Psoas muscle (tissue), 7 donors: ENCODE measurements at regions not wholly inside any gene's neighbourhood (a gene's known extent, or its start where the extent isn't known, plus 50 kb on each side); places are given as distances from the start of the nearest gene placed in this dataset.

Experiments
- ATAC-seq, 4 donors: fragments of 200-7000 bp; cut with Tn5 transposase; one replicate each; pipeline ENCODE4 v1.9.1; 2020; ENCODE audit warnings: moderate library complexity in 3 of 4, mild to moderate bottlenecking in 2 of 4
- DNase-seq, 2 donors: peaks; one replicate each; pipeline ENCODE4 v3.0.0-alpha.2; 2020
- H3K27ac ChIP-seq: fragments of 200-600 bp; one replicate; pipeline ENCODE4 v1.8.0; 2022
- H3K27me3 ChIP-seq, 3 donors: fragments of 200-600 bp in 1 of 3; one replicate each; pipeline versions ENCODE4 v1.6.1 to v1.8.0; 2013 to 2022; ENCODE audit warnings: low read length in 2 of 3, mild to moderate bottlenecking in 2 of 3, moderate library complexity in 1 of 3; ENCODE audit not compliant: insufficient read depth in 3 of 3
- H3K36me3 ChIP-seq, 2 donors: fragments of 200-600 bp in 1 of 2; one replicate each; pipeline versions ENCODE4 v1.6.1 to v1.8.0; 2013 to 2022; ENCODE audit warnings: low read depth in 1 of 2, mild to moderate bottlenecking in 1 of 2, moderate library complexity in 1 of 2; ENCODE audit not compliant: insufficient read depth in 1 of 2
- H3K4me1 ChIP-seq: fragments of 200-600 bp; one replicate; pipeline ENCODE4 v1.8.0; 2022
- H3K4me3 ChIP-seq: fragments of 200-600 bp; one replicate; pipeline ENCODE4 v1.8.0; 2022; ENCODE audit warnings: mild to moderate bottlenecking
- H3K9me3 ChIP-seq: fragments of 200-600 bp; one replicate; pipeline ENCODE4 v1.8.0; 2022
- CTCF ChIP-seq: fragments of 200-600 bp; IDR thresholded peaks from one replicate; pipeline ENCODE4 v1.8.0; 2022; ENCODE audit warnings: antibody characterized with exemption
- whole genome bisulfite sequencing, 3 donors: extraction: QIAGEN DNeasy Blood & Tissue Kit; methylation state at CpG; one replicate each; pipeline versions ENCODE4 v1.1.6 to v1.1.7; 2013; 5-methylcytosine and 5-hydroxymethylcytosine counted together
- intact Hi-C, 2 donors: fragments of 100-400 bp; cut with DNase I; formaldehyde crosslinking; loops; one replicate each; pipeline versions ENCODE4 v1.11.0 to v1.14.2; 2022
- donor health status: healthy with polysubstance abuse.
- donor health status: DM: no; HTN: no; CAD: no; lungs with moderate emphysema.
- donor health status: Bipolar disorder and iron deficiency.
- donor health status: healthy.
- donor health status: DM: yes; HTN: yes; CAD: no.
- donor health status: DM: no; HTN: no; CAD: no.
- donor health status: DM: yes; HTN: yes; CAD: no.

- ATAC-seq, result no peak
- TF ChIP-seq CTCF, result no peak
- Histone ChIP-seq H3K27ac (no peak overlapping the region), H3K9me3 (no peaks in the 10 kb centered on the region), H3K4me3 (no peak overlapping the region), H3K27me3 (no peaks in the 10 kb centered on the region), H3K36me3 (no peaks in the 10 kb centered on the region), H3K4me1 (no peaks in the 10 kb centered on the region)
- no peak for DNase-seq
- intact Hi-C loops, result no loop called here
These were observed 562.0 kb downstream of the ETNK1 start for GRCh38 chr12:23186950-23187349.

- Histone ChIP-seq H3K4me1 (no peaks in the 10 kb centered on the region), H3K36me3 (no peaks in the 10 kb centered on the region), H3K9me3 (no peaks in the 10 kb centered on the region), H3K27me3 (no peaks in the 10 kb centered on the region), H3K4me3 (no peak overlapping the region), H3K27ac (no peak overlapping the region)
- DNase-seq, result no peak
- intact Hi-C loops, result no loop called here
- no peak for ATAC-seq
- TF ChIP-seq CTCF, result no peak
- 89 to 92% (median 90%) methylated on average over 2 of the region's 2 CpGs for WGBS, 3 donors
These were observed 568.6 kb downstream of the ETNK1 start for GRCh38 chr12:23193552-23193951.

- Histone ChIP-seq H3K27ac (no peak overlapping the region), H3K4me1 (no peaks in the 10 kb centered on the region), H3K27me3 (no peaks in the 10 kb centered on the region), H3K36me3 (no peaks in the 10 kb centered on the region), H3K9me3 (no peaks in the 10 kb centered on the region), H3K4me3 (no peak overlapping the region)
- intact Hi-C loops, result no loop called here
- no peak for TF ChIP-seq CTCF
- DNase-seq, result no peak
- WGBS, 3 donors, result 69 to 76% (median 74%) methylated on average over 4 of the region's 4 CpGs
- no peak for ATAC-seq
These were observed 572.3 kb downstream of the ETNK1 start for GRCh38 chr12:23197266-23197665.

- H3K4me1 ChIP-seq, result no peaks in the 10 kb centered on the region
- intact Hi-C loops, result no loop called here
These were observed 577.8 kb downstream of the ETNK1 start for GRCh38 chr12:23202728-23203127.

More at GRCh38 chr12:23202728-23203127, 577.8 kb downstream of the ETNK1 start:
- no peak overlapping the region for H3K4me3 ChIP-seq
- WGBS, 3 donors, result 64 to 68% (median 67%) methylated on average over 4 of the region's 4 CpGs
- no peaks in the 10 kb centered on the region for H3K36me3 ChIP-seq
- no peaks in the 10 kb centered on the region for H3K27me3 ChIP-seq
- no peak for DNase-seq
- ATAC-seq, result no peak
- H3K9me3 ChIP-seq, result no peaks in the 10 kb centered on the region
- no peak overlapping the region for H3K27ac ChIP-seq
- TF ChIP-seq CTCF, result no peak
